Sigmoid colon (tissue), 4 donors: ENCODE measurements at regions not wholly inside any gene's neighbourhood (a gene's known extent, or its start where the extent isn't known, plus 50 kb on each side); places are given as distances from the start of the nearest gene placed in this dataset.

ENCODE experiments used
- EP300 ChIP-seq, 4 donors: sonication (generic); formaldehyde crosslinking; IDR thresholded peaks; one replicate each; pipeline ENCODE4 v1.6.1; 2017; ENCODE audit warnings: antibody characterized with exemption in 4 of 4
- POLR2A ChIP-seq, 2 donors: fragments of 450-650 bp; IDR thresholded peaks; one replicate each; pipeline ENCODE4 v1.6.1; 2016; ENCODE audit warnings: antibody characterized with exemption in 2 of 2, mild to moderate bottlenecking in 2 of 2, moderate library complexity in 2 of 2
- POLR2AphosphoS5 ChIP-seq, 4 donors: sonication (generic); formaldehyde crosslinking; IDR thresholded peaks; one replicate each; pipeline ENCODE4 v1.6.1; 2017; ENCODE audit warnings: antibody characterized with exemption in 4 of 4
- TF ChIP-seq, protein P1 (sequence below), 4 experiments: fragments of 450-650 bp in 3 of 4; fragments of 200-600 bp in 1 of 4; IDR thresholded peaks; one replicate each; pipeline ENCODE4 v1.5.1; 2016 to 2019; ENCODE audit warnings: antibody characterized with exemption in 4 of 4, mild to moderate bottlenecking in 3 of 4, moderate library complexity in 2 of 4

- TF ChIP-seq, protein P1, sequence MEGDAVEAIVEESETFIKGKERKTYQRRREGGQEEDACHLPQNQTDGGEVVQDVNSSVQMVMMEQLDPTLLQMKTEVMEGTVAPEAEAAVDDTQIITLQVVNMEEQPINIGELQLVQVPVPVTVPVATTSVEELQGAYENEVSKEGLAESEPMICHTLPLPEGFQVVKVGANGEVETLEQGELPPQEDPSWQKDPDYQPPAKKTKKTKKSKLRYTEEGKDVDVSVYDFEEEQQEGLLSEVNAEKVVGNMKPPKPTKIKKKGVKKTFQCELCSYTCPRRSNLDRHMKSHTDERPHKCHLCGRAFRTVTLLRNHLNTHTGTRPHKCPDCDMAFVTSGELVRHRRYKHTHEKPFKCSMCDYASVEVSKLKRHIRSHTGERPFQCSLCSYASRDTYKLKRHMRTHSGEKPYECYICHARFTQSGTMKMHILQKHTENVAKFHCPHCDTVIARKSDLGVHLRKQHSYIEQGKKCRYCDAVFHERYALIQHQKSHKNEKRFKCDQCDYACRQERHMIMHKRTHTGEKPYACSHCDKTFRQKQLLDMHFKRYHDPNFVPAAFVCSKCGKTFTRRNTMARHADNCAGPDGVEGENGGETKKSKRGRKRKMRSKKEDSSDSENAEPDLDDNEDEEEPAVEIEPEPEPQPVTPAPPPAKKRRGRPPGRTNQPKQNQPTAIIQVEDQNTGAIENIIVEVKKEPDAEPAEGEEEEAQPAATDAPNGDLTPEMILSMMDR (IDR thresholded peaks at IDR 0.05): no peak
- TF ChIP-seq EP300 (IDR thresholded peaks at IDR 0.05) (no peak), POLR2A (IDR thresholded peaks at IDR 0.05) (no peak), POLR2AphosphoS5 (IDR thresholded peaks at IDR 0.05) (no peak)
Observed at GRCh38 chr6:168196385-168196860, 117.4 kb upstream of the FRMD1 start.
